Activated CD4-positive, CD25-positive, alpha-beta regulatory T cell treated with anti-CD3 and anti-CD28 coated beads, Interleukin-2, amount 50 U/mL, for 72 hours (primary cell): ENCODE measurements at regions not wholly inside any gene's neighbourhood (a gene's known extent, or its start where the extent isn't known, plus 50 kb on each side); places are given as distances from the start of the nearest gene placed in this dataset.

Experiments used
- DNase-seq: peaks from one replicate; pipeline ENCODE4 v3.0.0; 2021

DNA sequence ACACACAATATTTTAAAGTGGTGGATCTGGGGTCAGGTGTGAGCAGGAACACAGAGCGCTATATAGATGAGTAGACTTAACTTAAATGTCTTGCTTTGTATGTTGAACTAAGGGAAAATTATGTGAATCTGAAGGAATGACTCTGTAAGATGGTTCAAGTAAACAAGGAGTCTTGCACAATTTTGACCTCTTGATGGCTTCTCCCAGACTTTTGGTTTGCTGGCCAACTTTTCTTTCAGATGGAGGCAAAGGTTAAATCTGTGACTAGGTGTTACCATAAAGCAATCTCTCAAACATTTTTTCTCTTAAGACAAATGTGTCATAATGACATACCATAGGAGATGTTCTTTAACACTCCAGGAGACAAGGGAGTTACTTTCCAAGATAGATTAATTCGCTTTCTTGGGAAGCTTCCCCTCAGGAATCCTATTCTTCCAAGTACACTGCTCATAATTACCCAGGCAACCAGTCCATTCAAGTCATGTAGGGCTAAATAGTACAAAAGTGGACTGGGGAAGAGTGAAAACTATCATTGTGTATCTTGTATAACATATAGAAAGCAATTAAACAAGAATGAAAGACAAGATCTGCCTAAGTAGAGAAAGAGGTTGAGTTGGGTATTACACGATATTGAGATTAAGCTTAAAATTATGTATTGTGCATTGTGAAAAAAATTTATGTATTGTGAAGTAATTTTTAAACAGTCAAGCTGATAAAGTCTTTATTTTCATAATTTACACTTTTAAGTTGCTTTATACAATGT, 60.3 kb upstream of the SLC27A6 start:
- DNase-seq: no peak

- no peak for DNase-seq
These were observed 59.6 kb upstream of the SLC27A6 start for GRCh38 chr5:128905568-128906110.

GRCh38 chr5:128913551-128913950, 51.7 kb upstream of the SLC27A6 start:
- DNase-seq: no peak
